ENCODE measurements at regions not wholly inside any gene's neighbourhood (a gene's known extent, or its start where the extent isn't known, plus 50 kb on each side); places are given as distances from the start of the nearest gene placed in this dataset.
A peak's percentile ranks its signal among the peaks of the same experiment; 100 is the strongest.

GRCh38 chr2:104932243-104932642 lies 78.3 kb downstream of the POU3F3 start:
- peak overlapping the region; percentile 34; the same call in 1 of the 2 replicates for H3K9ac ChIP-seq (ENCODE audit: low read length)
- TF ChIP-seq EZH2phosphoT487 (IDR thresholded peaks at IDR 0.05; ENCODE audit: low read depth), result no peak
- TF ChIP-seq CTCF (IDR thresholded peaks at IDR 0.05; ENCODE audit: low read depth, low read length), result peak; percentile 41
- peak overlapping the region; percentile 93 for H2AFZ ChIP-seq (ENCODE audit: low read depth, low read length)
- peaks cover 30% of the 10 kb centered on the region for H3K4me1 ChIP-seq (ENCODE audit: low read length)
- no peaks in the 10 kb centered on the region for H3K27me3 ChIP-seq (ENCODE audit: low read depth, low read length)
- H3K4me2 ChIP-seq (ENCODE audit: low read length), result peak overlapping the region; percentile 84
- H3K27ac ChIP-seq (ENCODE audit: low read length), result 0 out of 2 replicates have a peak overlapping the region, but pooled peaks have one; percentile 3
- no peaks in the 10 kb centered on the region for H3K79me2 ChIP-seq (ENCODE audit: low read length)
- no peaks in the 10 kb centered on the region for H3K36me3 ChIP-seq (replicated peaks; ENCODE audit: low read depth, low read length)
- H3K9me3 ChIP-seq (ENCODE audit: insufficient read depth, low read length), result no peaks in the 10 kb centered on the region
- H4K20me1 ChIP-seq (ENCODE audit: insufficient read depth, low read length), result no peaks in the 10 kb centered on the region
- H3K4me3 ChIP-seq (ENCODE audit: low read length), result peak overlapping the region; percentile 62

- no peak overlapping the region for H3K27ac ChIP-seq (ENCODE audit: low read length)
- H3K4me3 ChIP-seq (ENCODE audit: low read length), result no peak overlapping the region
Measured at GRCh38 chr2:104933151-104933917, 79.4 kb downstream of the POU3F3 start.

GRCh38 chr2:104936527-104936926 lies 82.6 kb downstream of the POU3F3 start:
- H3K4me2 ChIP-seq (ENCODE audit: low read length), result no peak overlapping the region
- no peak for TF ChIP-seq EZH2phosphoT487 (IDR thresholded peaks at IDR 0.05; ENCODE audit: low read depth)

More at GRCh38 chr2:104933151-104933917, 79.4 kb downstream of the POU3F3 start:
- Histone ChIP-seq H2AFZ (ENCODE audit: low read depth, low read length) (no peak overlapping the region), H3K9ac (ENCODE audit: low read length) (no peak overlapping the region), H4K20me1 (ENCODE audit: insufficient read depth, low read length) (no peaks in the 10 kb centered on the region), H3K79me2 (ENCODE audit: low read length) (no peaks in the 10 kb centered on the region), H3K9me3 (ENCODE audit: insufficient read depth, low read length) (no peaks in the 10 kb centered on the region), H3K4me2 (ENCODE audit: low read length) (peak overlapping the region; percentile 84), H3K27me3 (ENCODE audit: low read depth, low read length) (no peaks in the 10 kb centered on the region), H3K36me3 (replicated peaks; ENCODE audit: low read depth, low read length) (no peaks in the 10 kb centered on the region), H3K4me1 (ENCODE audit: low read length) (peaks cover 36% of the 10 kb centered on the region)
- TF ChIP-seq CTCF (IDR thresholded peaks at IDR 0.05; ENCODE audit: low read depth, low read length), result no peak
- TF ChIP-seq EZH2phosphoT487 (IDR thresholded peaks at IDR 0.05; ENCODE audit: low read depth), result no peak

GRCh38 chr2:104938231-104938941 lies 84.5 kb downstream of the POU3F3 start:
- Histone ChIP-seq H3K27me3 (ENCODE audit: low read depth, low read length) (no peaks in the 10 kb centered on the region), H4K20me1 (ENCODE audit: insufficient read depth, low read length) (no peaks in the 10 kb centered on the region), H2AFZ (ENCODE audit: low read depth, low read length) (peak overlapping the region; percentile 90), H3K27ac (ENCODE audit: low read length) (peak overlapping the region; percentile 60), H3K9ac (ENCODE audit: low read length) (peak overlapping the region; percentile 50), H3K4me1 (ENCODE audit: low read length) (peaks cover 34% of the 10 kb centered on the region), H3K9me3 (ENCODE audit: insufficient read depth, low read length) (no peaks in the 10 kb centered on the region), H3K4me2 (ENCODE audit: low read length) (peak overlapping the region; percentile 96), H3K36me3 (replicated peaks; ENCODE audit: low read depth, low read length) (no peaks in the 10 kb centered on the region), H3K4me3 (ENCODE audit: low read length) (peak overlapping the region; percentile 77), H3K79me2 (ENCODE audit: low read length) (no peaks in the 10 kb centered on the region)
- no peak for TF ChIP-seq CTCF (IDR thresholded peaks at IDR 0.05; ENCODE audit: low read depth, low read length)
- TF ChIP-seq EZH2phosphoT487 (IDR thresholded peaks at IDR 0.05; ENCODE audit: low read depth), result no peak

More at GRCh38 chr2:104936527-104936926, 82.6 kb downstream of the POU3F3 start:
- H4K20me1 ChIP-seq (ENCODE audit: insufficient read depth, low read length), result no peaks in the 10 kb centered on the region
- no peak overlapping the region for H3K4me3 ChIP-seq (ENCODE audit: low read length)
- H3K36me3 ChIP-seq (replicated peaks; ENCODE audit: low read depth, low read length), result no peaks in the 10 kb centered on the region
- H2AFZ ChIP-seq (ENCODE audit: low read depth, low read length), result no peak overlapping the region
- H3K27ac ChIP-seq (ENCODE audit: low read length), result no peak overlapping the region
- no peaks in the 10 kb centered on the region for H3K27me3 ChIP-seq (ENCODE audit: low read depth, low read length)
- H3K4me1 ChIP-seq (ENCODE audit: low read length), result peaks cover 52% of the 10 kb centered on the region
- no peak overlapping the region for H3K9ac ChIP-seq (ENCODE audit: low read length)
- H3K9me3 ChIP-seq (ENCODE audit: insufficient read depth, low read length), result no peaks in the 10 kb centered on the region
- H3K79me2 ChIP-seq (ENCODE audit: low read length), result no peaks in the 10 kb centered on the region

Data from OCI-LY3 (cell line).